KMS-11 (cell line): ENCODE measurements at regions not wholly inside any gene's neighbourhood (a gene's known extent, or its start where the extent isn't known, plus 50 kb on each side); places are given as distances from the start of the nearest gene placed in this dataset.

Experiments used
- H2AFZ ChIP-seq: fragments of 200-600 bp; sonication (generic); 2 replicates; pipeline ENCODE4 v1.6.1; 2016; ENCODE audit warnings: antibody characterized with exemption, mixed run types, low read depth
- H3K27ac ChIP-seq: fragments of 200-600 bp; sonication (generic); 2 replicates; pipeline ENCODE4 v1.6.1; 2016; ENCODE audit warnings: mild to moderate bottlenecking, mixed run types
- H3K27me3 ChIP-seq: fragments of 200-600 bp; sonication (generic); 2 replicates; pipeline ENCODE4 v1.6.1; 2017; ENCODE audit warnings: mild to moderate bottlenecking, low read depth, mixed run types, moderate library complexity; ENCODE audit not compliant: insufficient read depth
- H3K36me3 ChIP-seq: fragments of 200-600 bp; sonication (generic); 2 replicates; pipeline ENCODE4 v1.6.1; 2017; ENCODE audit warnings: mild to moderate bottlenecking, mixed run types; ENCODE audit not compliant: insufficient read depth
- H3K4me1 ChIP-seq: fragments of 200-600 bp; sonication (generic); 2 replicates; pipeline ENCODE4 v1.6.1; 2016; ENCODE audit warnings: mild to moderate bottlenecking, low read depth, mixed run types; ENCODE audit not compliant: poor library complexity, severe bottlenecking
- H3K4me2 ChIP-seq: fragments of 200-600 bp; sonication (generic); 2 replicates; pipeline ENCODE4 v1.7.0; 2016; ENCODE audit warnings: mild to moderate bottlenecking, mixed run types
- H3K4me3 ChIP-seq: fragments of 200-600 bp; sonication (generic); IDR thresholded peaks from 2 replicates; pipeline ENCODE4 v1.6.1; 2017; ENCODE audit warnings: low read depth, low read length, mixed read lengths; ENCODE audit not compliant: insufficient read depth
- H3K79me2 ChIP-seq: fragments of 200-600 bp; sonication (generic); 2 replicates; pipeline ENCODE4 v1.6.1; 2016; ENCODE audit warnings: low read depth, mixed run types; ENCODE audit not compliant: insufficient read depth
- H3K9ac ChIP-seq: fragments of 200-600 bp; sonication (generic); 2 replicates; pipeline ENCODE4 v1.6.1; 2016; ENCODE audit warnings: mild to moderate bottlenecking, mixed run types
- H4K20me1 ChIP-seq: fragments of 200-600 bp; sonication (generic); 2 replicates; pipeline ENCODE4 v1.6.1; 2016; ENCODE audit warnings: mild to moderate bottlenecking, mixed run types; ENCODE audit not compliant: insufficient read depth
- CTCF ChIP-seq: fragments of 200-600 bp; sonication (generic); conservative IDR thresholded peaks from 2 replicates; pipeline ENCODE4 v1.6.1; 2017; ENCODE audit warnings: low read depth, mild to moderate bottlenecking, antibody characterized with exemption, low read length, moderate library complexity, mixed read lengths

GRCh38 chr17:33651686-33652085, 358.6 kb upstream of the ASIC2 start:
- no peak overlapping the region for H3K27ac ChIP-seq
- no peaks in the 10 kb centered on the region for H3K4me1 ChIP-seq
- no peaks in the 10 kb centered on the region for H3K36me3 ChIP-seq
- no peak for TF ChIP-seq CTCF
- no peak overlapping the region for H2AFZ ChIP-seq
- H3K4me2 ChIP-seq = no peak overlapping the region
- no peak overlapping the region for H3K9ac ChIP-seq
- H3K27me3 ChIP-seq = no peaks in the 10 kb centered on the region
- H3K79me2 ChIP-seq = no peaks in the 10 kb centered on the region
- H4K20me1 ChIP-seq = no peaks in the 10 kb centered on the region
- H3K4me3 ChIP-seq = no peak overlapping the region

GRCh38 chr17:33652731-33653398, 359.8 kb upstream of the ASIC2 start:
- TF ChIP-seq CTCF = no peak
- no peaks in the 10 kb centered on the region for H3K79me2 ChIP-seq
- no peak overlapping the region for H2AFZ ChIP-seq
- no peak overlapping the region for H3K4me3 ChIP-seq
- H3K27ac ChIP-seq = no peak overlapping the region
- H3K4me2 ChIP-seq = no peak overlapping the region
- no peaks in the 10 kb centered on the region for H3K36me3 ChIP-seq
- no peaks in the 10 kb centered on the region for H4K20me1 ChIP-seq
- H3K9ac ChIP-seq = no peak overlapping the region
- no peaks in the 10 kb centered on the region for H3K4me1 ChIP-seq
- no peaks in the 10 kb centered on the region for H3K27me3 ChIP-seq

- H3K36me3 ChIP-seq = no peaks in the 10 kb centered on the region
- no peaks in the 10 kb centered on the region for H3K79me2 ChIP-seq
- no peak for TF ChIP-seq CTCF
- H3K4me1 ChIP-seq = no peaks in the 10 kb centered on the region
- no peak overlapping the region for H3K27ac ChIP-seq
- no peaks in the 10 kb centered on the region for H4K20me1 ChIP-seq
- H2AFZ ChIP-seq = no peak overlapping the region
- no peak overlapping the region for H3K4me2 ChIP-seq
- H3K9ac ChIP-seq = no peak overlapping the region
- H3K27me3 ChIP-seq = no peaks in the 10 kb centered on the region
- no peak overlapping the region for H3K4me3 ChIP-seq
Measured at GRCh38 chr17:33653399-33653788, 360.3 kb upstream of the ASIC2 start.

GRCh38 chr17:33657181-33657580, 364.1 kb upstream of the ASIC2 start:
- no peaks in the 10 kb centered on the region for H3K27me3 ChIP-seq
- H3K4me1 ChIP-seq = no peaks in the 10 kb centered on the region
- no peak overlapping the region for H3K4me2 ChIP-seq
- H3K4me3 ChIP-seq = no peak overlapping the region
- H3K9ac ChIP-seq = no peak overlapping the region
- H3K27ac ChIP-seq = no peak overlapping the region
- no peaks in the 10 kb centered on the region for H4K20me1 ChIP-seq
- no peak for TF ChIP-seq CTCF
- no peaks in the 10 kb centered on the region for H3K79me2 ChIP-seq
- H3K36me3 ChIP-seq = no peaks in the 10 kb centered on the region
- no peak overlapping the region for H2AFZ ChIP-seq
